ENCODE measurements at regions not wholly inside any gene's neighbourhood (a gene's known extent, or its start where the extent isn't known, plus 50 kb on each side); places are given as distances from the start of the nearest gene placed in this dataset.
"Not testable (repeated sequence)": the region's sequence is repeated elsewhere in the genome, so short reads cannot be mapped to it uniquely, and the experiment has no call there.

DNA sequence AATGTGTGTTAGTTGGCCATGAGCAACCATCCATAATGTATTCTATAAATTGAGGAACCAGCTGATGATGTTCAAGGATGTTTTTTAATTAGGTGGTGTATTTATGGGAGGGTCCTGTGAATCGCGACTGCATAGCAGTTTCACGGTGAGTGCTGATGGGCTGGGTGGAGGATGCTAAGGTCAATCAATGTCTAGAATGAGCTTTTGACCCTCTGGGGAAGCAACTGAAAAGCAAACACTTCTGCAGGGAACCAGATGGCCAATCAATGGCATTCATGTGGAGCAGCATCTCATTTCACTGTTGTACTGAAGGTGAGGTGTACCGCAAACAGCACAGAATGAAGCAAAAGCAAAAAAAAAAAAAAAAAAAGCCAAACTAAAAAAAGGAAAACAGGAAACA is 676.1 kb upstream of the TMEM132C start:
- no peak for DNase-seq

DNA sequence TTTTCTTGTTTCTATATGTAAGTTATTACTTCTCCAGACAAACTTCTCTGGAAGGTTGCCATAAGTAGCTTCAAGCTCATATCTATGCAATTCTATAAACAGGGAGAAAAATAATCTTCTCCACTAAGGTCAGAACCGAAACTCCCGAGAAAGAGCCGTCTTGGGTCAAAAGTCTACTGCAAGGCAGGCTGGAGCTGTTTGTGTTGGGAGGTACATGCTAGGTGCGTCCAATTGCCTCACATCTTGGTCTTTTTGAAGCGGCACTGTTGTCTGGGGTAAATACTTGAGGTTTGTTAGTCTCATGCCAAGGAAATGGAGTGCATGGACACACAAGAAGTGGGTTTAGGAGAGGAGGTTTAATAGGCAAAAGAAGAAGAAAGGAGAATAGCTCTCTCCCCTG is 674.7 kb upstream of the TMEM132C start:
- DNase-seq: no peak

DNA sequence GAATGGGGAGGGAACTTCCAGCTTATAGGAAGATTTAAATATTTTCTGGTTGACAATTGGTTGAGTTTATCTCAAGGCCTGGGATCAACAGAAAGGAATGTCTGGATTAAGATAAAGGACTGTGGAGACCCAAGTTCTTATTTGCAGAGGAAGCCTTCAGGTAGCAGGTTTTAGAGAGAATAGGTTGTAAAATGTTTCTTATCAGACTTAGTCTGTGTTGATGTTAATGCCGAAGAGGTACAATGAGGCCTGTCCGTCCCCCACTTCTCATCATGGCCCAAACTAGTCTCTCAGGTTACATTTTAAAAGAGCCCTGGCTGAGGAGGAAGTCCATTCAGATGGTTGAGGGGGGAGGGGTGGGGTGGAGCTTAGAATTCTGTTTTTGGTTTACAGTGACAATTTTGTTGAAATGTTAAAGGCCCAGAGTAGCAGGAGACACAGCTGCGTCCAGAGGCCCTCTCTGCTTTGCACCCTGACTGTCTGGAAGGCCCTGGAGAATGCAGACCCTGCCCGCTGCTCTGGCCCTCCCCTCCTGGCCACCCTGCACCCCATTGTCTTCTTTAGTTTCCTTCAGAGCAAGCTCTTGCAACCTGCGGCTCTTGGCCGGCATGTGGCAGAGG is 672.5 kb upstream of the TMEM132C start:
- no peak for DNase-seq

DNA sequence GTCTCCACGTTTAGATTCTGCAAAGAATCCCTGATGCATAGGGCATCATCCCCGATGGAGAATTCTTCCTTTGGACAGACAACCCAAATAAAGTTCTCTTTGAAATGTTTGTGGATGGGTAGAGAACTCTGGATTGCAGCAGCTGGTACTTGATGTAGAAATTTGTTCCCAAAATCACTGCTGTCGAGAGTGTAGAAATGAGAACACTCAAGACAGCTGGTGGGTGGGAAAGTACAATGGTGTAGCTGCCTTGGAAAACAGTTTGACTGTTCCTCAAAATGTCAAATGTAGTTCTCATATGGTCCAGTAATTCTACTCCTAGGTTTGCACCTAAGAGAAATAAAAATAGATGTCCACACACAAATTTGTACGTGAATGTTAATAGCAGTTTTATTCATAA is 671.5 kb upstream of the TMEM132C start:
- DNase-seq: no peak

DNA sequence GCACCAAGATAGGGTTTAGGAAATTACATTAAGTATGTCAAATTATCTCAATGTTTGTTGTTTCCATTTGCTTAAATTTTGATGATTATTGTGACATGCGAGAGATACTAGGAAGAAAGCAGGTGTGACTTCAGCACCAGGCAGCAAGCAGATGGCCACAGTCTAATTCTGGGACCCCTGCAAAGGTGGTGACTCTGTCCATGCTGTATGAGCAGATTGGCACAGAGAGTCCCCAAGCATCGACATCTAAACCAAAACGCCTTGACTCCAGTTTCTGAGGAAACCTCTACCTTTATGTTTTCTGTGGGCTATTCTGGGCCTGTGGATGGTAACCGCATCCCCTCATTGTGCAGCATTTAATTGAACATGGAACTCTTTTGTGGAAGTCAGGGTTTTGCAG is 670.1 kb upstream of the TMEM132C start:
- DNase-seq: no peak

DNA sequence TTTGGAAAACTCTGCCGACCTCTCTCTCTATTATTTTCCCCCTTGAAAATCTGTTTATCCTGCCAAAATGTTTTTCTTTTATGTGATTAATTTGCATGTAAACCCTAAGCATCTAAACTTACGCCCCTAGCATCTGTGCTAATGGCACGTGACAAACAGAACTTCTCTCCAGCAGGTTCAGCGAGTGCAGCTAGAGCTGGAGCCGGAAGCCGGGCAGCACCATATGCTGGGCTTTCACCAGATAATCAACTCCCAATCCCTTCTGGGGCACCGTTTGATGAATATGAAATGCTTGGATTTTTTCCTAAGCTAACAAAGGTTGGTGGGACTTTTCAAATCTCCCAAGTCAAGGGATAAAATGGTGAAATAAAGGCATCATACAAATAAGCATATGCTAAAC is 667.5 kb upstream of the TMEM132C start:
- no peak for DNase-seq

DNA sequence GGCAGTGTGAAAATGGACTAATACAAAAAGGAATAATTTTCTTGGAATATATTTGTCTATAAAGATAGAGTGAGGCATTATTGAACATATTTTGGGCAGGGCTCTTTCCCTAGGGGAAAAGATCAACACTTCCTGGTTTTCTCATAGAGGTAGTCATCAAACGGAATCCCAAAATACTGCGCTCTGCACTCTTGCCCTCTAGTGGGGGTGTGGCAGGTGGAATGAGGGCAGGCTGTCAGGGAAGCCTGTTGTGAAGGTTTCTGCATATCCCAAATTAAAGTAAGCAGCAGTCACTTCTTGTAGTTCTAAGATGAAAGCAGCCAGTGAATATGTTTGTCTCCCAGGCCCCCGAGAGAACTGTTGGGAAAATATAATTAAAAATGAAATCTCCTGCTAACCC is 666.8 kb upstream of the TMEM132C start:
- DNase-seq: no peak

DNA sequence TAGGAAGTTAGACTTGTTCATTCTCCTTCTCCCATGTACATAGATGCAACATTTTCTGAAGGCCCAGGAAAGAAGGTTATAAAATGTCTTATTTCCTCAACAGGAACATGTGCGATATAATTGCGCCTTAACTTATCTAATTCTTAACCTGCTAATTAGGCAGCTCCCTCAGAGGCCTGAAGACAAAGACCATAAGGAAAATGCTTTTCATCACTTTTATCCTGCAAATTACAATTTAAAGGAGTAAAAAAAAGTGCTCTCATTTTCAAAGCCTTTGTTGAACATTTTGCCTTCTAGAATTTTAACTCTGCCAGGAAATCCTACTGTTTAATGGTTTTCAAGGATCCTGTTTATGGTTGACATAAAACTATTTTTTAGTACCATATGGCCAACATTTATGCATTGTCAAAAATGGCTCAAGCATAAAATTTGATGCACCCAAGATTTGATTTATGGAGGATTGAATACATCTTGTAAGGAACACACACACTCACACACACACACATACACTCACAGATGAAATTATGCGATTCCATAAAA is 660.4 kb upstream of the TMEM132C start:
- DNase-seq: no peak

DNA sequence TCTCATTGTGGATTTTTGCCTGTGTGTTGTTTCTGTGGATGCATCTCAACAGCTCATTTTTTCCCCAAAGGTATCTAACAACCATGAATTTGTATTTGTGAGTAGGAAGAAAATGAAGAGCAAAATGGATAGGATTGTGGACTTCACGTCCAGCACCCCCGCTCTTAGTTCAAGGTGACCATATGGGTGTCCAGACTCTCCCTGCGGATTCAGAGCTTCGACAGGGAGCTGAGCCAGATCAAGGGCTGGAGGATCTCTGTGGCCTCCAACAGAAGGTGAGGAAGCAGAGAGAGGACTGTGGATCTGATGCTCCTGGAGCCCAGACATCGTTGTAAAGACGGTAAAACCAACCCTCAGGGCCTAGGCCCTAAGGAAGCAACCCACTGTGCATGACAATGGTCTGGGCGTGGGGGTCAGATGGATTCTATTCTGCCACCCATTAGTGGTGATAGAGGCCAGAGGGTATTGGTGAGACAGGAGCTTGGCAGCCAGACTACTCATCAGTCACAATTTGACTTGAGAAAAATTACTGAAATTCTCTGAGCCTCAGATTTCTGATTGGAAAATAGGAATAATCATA is 659.7 kb upstream of the TMEM132C start:
- no peak for DNase-seq

DNA sequence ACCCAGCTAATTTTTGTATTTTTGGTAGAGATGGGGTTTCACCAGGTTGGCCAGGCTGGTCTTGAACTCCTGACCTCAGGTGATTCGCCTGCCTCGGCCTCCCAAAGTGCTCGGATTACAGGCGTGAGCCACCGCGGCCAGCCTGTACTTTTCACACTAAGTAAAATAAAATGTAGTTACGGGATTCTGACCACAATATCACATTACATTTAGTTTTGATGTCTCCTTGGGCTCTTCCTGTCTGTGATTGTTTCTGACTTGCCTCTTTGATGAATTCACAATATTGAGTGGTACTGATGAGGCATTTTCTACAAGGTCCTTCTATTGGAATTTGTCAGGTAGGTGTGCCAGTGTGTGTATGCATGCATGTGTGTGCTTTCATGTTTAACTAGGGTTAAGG is 658.6 kb upstream of the TMEM132C start:
- DNase-seq: not testable (repeated sequence)

DNA sequence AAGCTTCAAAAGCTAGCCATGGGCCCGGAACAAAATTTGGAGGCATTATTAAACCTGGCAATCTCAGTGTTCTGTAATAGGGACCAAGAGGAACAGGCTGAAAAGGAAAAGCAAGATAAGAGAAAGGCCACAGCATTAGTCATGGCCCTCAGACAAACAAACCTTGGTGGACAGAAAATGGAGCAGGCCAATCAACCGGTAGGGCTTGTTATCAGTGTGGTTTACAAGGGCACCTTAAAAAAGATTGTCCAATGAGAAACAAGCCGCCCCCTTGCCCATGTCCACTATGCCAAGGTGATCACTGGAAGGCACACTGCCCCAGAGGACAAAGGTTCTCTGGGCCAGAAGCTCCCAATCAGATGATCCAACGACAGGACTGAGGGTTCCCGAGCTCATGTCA is 653.9 kb upstream of the TMEM132C start:
- DNase-seq: no peak

DNA sequence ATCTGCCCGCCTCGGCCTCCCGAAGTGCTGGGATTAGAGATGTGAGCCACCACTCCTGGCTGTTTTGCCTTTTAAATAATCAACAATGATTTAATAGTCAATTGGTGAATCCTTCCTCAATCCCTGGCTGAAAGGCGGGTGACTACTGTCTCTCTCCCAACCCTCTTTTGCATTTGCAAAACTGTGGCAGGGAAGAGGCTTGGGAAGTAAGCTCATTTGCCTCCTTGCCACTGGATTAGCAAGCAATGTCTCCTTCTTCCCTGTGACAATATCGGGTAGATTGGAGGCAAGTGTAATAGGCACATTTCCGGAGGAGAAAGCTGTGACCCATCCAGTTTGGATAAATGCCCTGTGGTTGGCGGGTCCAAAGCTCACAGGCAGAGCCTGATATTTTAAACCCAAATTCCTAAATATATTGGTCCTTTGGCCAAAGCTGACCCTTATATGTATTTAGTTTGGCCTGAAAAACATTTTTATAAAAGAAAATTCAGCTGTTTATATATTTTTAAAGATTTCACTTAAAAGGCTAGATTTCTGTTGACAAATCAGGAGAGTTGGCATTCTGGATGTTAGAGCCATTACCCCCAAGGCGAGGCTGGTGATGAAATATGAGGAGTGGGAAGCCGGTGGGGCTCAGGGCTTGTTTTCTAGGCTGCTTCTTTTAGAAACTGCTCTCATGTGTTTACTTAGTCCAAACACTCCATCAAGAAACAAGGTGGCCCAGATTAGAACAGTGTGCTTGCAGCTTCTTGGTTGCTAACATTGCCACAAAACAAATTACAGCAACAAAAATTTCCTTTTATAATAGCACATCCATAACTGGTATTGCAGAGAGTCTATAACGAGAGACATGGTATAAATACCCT is 646.9 kb upstream of the TMEM132C start:
- no peak for DNase-seq

DNA sequence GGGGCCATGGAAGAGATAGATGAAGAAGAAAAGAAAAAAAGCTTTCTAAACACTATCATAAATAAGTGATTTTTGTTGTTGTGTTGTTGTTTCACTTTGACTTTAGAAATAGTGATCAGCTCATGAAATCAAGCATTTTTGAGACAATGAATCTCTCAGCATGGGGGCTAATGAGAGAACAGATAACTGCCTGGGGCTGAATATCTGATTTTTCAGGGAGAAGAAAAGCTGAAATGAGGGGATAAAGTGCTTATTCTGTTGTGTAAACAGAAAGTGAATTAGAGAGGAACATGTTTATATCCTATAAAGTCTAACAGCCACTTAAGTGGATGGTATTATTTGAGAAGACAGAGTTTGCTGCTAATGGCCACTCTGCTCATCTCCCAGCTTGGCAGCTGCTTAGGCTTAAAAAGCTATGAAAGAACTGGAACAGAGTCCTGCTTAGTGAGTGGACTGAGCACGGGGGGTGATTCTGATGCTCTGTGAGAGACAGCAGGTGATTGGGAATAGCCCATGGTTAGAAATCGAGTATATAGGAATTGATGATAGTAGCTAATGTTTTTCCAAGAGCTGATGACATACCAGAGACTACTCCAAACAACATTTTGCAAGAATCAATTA is 646.1 kb upstream of the TMEM132C start:
- no peak for DNase-seq

DNA sequence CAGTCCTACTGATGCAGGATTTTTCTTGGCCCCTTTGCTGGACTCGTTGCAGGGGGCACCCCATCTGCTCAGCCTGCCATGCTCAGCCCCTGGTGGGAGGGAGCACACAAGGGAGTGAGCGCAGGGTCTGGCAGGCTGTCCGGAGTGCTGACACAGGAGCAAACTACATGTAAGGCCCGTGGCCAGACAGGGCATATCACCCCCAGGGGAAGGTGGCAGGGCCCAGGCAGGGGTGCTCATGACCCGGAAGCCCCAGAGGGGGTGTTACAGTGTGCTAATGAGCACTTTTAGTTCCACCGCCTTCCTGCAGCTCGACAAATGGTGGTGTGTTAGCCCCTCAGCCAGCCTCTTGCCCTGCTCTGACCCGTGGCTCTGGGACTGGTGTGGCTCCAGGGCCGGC is 645.6 kb upstream of the TMEM132C start:
- no peak for DNase-seq

DNA sequence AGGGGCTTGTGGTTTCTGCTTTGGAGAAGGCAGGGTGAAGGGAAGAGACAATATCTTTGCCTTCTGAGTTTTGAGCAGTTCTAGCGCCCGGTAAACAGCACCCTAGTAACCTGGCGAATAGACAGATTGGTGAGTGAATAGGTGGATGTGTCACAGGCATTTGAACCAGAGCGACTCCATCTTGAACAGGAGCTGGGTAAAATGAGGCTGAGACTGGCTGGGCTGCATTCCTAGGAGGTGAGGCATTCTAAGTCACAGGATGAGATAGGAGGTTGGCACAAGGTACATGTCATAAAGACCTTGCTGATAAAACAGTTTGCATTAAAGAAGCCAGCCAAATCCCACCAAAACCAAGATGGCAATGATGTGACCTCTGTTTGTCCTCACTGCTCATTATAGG is 643.6 kb upstream of the TMEM132C start:
- DNase-seq: no peak

DNA sequence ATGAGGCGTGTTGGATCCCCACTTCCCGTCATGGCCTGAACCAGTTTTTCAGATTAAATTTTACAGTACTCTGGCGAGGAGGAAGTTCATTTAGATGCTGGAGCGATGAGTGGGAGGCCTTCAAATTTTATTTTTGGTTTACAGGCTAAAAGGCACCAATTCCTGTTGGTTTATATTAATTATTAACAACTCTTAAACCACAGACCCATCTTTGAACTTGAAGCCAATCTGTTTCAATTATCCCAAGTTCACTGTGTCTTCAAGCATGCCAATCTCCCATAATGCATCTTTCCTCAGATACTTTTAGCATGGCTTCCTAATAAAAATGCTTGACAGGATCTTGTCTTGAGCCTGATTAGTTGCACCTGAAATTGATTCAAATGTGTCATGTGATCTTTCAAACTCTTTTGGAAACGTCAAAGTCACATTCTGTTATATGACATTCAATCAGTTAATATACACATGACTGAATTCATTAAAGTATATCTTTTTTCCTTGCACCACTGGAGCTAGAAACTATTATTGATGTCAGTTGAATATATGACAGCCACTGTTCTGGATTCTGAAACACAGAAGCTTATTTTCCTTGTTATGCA is 641.7 kb upstream of the TMEM132C start:
- no peak for DNase-seq

DNA sequence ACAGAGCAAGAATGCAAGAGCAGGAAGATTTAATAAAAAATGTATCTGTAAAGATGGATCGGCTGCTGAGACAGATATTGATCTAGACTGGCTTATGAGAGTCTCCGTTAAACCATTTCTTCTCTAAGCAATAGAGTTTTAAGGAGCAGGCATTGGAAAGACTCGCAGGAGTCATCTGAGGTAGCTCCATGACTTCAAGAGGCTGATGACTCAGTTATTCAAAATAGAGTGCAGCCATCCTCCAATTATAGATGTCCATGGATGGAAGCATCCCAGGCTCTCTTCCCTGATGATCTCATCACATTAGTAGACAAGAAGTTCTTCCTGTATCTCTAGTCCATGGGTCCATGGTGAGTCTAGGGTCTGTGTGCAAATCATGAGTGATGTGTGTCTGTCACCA is 638.3 kb upstream of the TMEM132C start:
- DNase-seq: no peak

DNA sequence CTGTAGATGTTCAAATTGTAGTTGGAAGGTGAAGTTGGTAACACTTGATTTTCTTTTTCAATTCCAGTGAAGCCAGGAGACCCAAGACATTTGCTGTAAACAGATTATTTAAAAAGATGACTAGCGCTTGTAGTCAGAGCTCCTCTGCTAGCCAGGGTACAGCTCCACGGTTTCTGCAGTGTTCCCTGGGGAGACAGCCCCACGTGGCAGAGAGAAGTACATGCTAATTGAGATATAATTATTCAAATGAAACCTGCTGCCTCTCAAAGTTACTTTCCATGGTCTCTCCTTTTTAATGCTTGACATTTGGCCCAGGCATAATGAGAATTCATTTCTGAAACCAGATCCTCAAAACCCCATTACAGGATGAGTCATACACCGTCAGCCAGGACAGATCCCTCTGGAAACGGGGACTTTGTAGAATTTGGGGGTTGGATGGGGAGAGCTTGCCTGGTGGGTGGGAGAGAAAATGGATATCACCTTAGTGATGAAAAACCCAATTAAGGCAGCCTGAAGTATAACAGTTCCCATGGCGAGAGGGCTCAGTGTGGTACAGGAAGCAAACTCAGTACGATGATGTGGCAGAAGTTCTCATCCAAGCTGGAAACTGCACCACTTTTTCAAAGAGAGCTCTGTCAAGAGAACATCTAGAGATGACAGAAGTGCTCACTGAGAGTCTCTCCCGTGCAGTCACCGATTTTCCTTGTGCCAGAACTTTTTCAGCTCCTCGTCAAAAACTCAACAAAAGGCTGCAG is 637.7 kb upstream of the TMEM132C start:
- no peak for DNase-seq

DNA sequence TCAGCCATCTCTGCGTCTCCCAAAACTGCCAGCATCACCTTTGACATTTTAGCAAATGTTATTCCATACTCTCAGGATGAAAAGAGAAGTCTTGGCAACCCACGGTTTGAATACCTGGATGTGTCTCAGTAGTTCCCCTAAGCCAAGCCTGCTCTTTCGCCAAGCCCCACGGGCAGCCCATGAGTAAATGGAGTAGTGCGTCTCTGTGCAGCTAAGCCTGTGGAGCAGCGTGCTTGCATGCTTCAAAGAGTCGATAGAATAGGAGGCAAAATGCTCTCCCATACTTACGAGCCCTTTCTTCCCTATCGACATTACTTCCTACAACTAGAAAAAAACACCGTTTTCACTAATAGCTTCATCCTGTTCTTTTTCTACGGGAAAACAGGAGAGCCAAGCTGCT is 634.5 kb upstream of the TMEM132C start:
- no peak for DNase-seq

DNA sequence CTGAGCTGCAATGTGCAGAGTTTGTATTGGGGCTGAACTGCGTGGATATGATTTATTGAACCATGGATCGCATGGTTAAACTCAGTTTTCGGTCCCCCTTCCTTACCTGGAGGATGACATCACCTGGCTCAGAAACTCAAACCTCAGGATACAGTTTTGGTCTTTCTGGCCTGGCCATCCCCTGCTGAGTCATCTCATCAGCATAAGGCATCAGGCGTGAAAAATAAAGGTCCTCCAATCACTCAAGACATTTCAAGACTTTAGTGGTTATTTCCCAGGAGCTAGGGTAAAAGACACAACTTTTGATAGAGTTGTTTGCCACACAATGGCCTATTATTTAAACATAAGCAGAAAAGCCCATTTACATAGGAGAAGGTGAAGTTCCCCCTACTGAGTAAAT is 631.1 kb upstream of the TMEM132C start:
- DNase-seq: no peak

DNA sequence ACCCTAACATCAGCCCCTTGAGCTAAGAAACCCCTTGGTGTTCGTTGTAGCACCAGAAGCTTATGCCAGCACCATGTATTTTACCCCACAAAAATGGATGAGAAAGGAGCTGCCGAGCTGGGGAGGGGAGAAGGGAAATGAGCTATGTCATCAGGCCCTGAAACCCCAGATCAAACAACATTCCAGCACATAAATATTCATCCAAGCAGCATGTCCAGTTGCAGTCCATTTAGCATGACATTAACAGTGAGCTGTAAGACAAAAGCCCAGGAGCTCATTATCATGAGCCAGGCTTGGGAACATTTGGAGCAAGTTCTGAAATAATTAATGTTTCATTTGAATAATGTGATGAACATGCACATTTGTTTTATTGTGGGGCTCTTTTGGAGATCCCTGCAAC is 630.1 kb upstream of the TMEM132C start:
- no peak for DNase-seq

DNA sequence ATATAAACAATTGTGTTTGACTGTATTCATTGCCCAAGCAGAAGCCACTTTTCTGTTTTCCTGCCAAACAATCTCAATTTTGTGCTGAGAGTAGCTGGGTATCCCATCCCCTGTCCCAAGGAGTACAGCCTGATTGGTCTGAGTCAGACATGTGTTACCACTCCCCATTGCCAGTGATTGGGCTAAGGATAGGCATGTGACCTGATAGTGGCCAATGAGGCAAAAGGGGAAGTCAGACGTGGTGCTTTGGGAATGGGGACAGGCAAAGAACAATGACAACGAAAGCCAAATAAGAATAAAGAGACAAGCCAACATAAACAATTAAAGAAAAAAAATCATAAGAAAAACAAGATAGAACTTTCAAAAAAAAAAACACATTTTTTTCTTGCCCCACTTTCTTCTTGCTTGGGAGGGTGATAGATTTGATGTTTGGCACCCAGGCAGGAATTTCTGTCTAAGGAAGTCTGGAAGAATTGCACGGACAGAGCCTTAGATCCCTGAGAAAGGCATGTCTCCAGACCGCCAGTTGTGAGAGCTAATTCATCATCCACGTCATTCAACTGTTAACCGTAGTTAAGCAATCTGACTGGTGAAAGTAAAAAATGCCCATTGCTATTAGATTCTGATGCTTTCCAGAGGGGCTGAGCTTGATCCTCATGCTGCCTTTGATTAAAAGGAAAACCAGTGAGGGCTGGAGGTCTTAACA is 626.6 kb upstream of the TMEM132C start:
- no peak for DNase-seq

All from stimulated activated CD8-positive, alpha-beta memory T cell treated with anti-CD3 and anti-CD28 coated beads, Interleukin-4, amount 100 ng/mL, for 48 hours (primary cell).